ENCODE measurements at regions not wholly inside any gene's neighbourhood (a gene's known extent, or its start where the extent isn't known, plus 50 kb on each side); places are given as distances from the start of the nearest gene placed in this dataset.

GRCh38 chr13:66087269-66087710 is 1142.8 kb downstream of the PCDH9 start (continued):
- TF ChIP-seq, protein P1, sequence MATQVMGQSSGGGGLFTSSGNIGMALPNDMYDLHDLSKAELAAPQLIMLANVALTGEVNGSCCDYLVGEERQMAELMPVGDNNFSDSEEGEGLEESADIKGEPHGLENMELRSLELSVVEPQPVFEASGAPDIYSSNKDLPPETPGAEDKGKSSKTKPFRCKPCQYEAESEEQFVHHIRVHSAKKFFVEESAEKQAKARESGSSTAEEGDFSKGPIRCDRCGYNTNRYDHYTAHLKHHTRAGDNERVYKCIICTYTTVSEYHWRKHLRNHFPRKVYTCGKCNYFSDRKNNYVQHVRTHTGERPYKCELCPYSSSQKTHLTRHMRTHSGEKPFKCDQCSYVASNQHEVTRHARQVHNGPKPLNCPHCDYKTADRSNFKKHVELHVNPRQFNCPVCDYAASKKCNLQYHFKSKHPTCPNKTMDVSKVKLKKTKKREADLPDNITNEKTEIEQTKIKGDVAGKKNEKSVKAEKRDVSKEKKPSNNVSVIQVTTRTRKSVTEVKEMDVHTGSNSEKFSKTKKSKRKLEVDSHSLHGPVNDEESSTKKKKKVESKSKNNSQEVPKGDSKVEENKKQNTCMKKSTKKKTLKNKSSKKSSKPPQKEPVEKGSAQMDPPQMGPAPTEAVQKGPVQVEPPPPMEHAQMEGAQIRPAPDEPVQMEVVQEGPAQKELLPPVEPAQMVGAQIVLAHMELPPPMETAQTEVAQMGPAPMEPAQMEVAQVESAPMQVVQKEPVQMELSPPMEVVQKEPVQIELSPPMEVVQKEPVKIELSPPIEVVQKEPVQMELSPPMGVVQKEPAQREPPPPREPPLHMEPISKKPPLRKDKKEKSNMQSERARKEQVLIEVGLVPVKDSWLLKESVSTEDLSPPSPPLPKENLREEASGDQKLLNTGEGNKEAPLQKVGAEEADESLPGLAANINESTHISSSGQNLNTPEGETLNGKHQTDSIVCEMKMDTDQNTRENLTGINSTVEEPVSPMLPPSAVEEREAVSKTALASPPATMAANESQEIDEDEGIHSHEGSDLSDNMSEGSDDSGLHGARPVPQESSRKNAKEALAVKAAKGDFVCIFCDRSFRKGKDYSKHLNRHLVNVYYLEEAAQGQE (IDR thresholded peaks at IDR 0.05; ENCODE audit: unreplicated experiment), result no peak
- TF ChIP-seq EZH2 (IDR thresholded peaks at IDR 0.05; ENCODE audit: low read depth, unreplicated experiment) (no peak), EZH2phosphoT487 (IDR thresholded peaks at IDR 0.05; ENCODE audit: unreplicated experiment) (no peak)

DNA sequence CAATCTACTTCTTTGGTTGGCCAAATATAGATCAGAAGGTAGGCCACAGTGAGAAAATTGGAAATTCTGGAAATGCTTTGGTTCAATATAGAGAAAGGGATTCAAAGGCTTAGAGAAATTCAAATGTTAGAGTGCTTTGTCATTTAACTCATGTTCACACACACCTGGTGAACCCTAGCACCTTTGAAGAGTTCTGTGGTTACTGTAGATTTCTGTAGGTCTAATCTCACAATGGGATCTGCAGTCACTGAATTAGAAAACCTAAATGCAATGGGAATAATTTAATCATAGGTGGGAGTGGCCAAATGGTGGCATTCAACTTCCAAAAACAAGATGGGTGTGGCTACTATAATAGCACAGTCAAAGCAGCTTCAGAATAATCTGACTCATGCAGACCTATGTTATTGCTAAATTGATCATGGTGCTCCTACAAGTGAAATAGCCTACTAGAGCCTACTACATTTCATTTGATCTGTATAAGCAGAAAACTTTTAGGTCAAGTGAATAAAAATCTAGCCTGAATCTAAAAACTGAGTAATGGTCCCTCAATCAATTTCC is 1152.9 kb downstream of the PCDH9 start:
- Mint-ChIP-seq H3K27me3 (ENCODE audit: insufficient read depth, low read depth, poor library complexity) (no peaks in the 10 kb centered on the region), H3K4me1 (no peaks in the 10 kb centered on the region), H3K27ac (no peak overlapping the region), H3K4me3 (no peak overlapping the region), H3K9me3 (no peaks in the 10 kb centered on the region), H3K36me3 (ENCODE audit: low read depth) (no peaks in the 10 kb centered on the region)
- DNase-seq (ENCODE audit: low spot score) (no peak), ATAC-seq (no peak)
- H4K20me1 ChIP-seq (replicated peaks; ENCODE audit: insufficient read depth), result no peaks in the 10 kb centered on the region
- no peak overlapping the region for H3K4me3 ChIP-seq
- 0 out of 2 replicates have a peak, but pooled peaks cover 9% of the 10 kb centered on the region for H3K9me2 ChIP-seq (ENCODE audit: insufficient read depth)
- H3K79me2 ChIP-seq (replicated peaks; ENCODE audit: insufficient read depth), result no peaks in the 10 kb centered on the region
- H3K4me1 ChIP-seq (ENCODE audit: insufficient read depth), result no peaks in the 10 kb centered on the region
- no peak overlapping the region for H2AFZ ChIP-seq
- no peaks in the 10 kb centered on the region for H3F3A ChIP-seq (replicated peaks; ENCODE audit: low read depth)
- H3K27ac ChIP-seq (ENCODE audit: low read depth), result no peak overlapping the region
- no peaks in the 10 kb centered on the region for H3K36me3 ChIP-seq (ENCODE audit: insufficient read depth)
- H3K4me2 ChIP-seq, result no peak overlapping the region
- no peaks in the 10 kb centered on the region for H3K27me3 ChIP-seq (ENCODE audit: insufficient read depth)
- TF ChIP-seq POLR2AphosphoS5 (IDR thresholded peaks at IDR 0.05; ENCODE audit: low read depth) (no peak), ZNF331 (CRISPR knock-in tag; IDR thresholded peaks at IDR 0.05; ENCODE audit: low read depth) (no peak), STAT1 (IDR thresholded peaks at IDR 0.05; ENCODE audit: unreplicated experiment) (no peak), ETS1 (IDR thresholded peaks at IDR 0.05) (no peak), JUNB (IDR thresholded peaks at IDR 0.05; ENCODE audit: unreplicated experiment) (no peak), CTCF (conservative IDR thresholded peaks at IDR 0.05; ENCODE audit: low read depth in 2 of 2) (no peak), NANOG (IDR thresholded peaks at IDR 0.05; ENCODE audit: borderline replicate concordance) (no peak)
- TF ChIP-seq, protein P2, sequence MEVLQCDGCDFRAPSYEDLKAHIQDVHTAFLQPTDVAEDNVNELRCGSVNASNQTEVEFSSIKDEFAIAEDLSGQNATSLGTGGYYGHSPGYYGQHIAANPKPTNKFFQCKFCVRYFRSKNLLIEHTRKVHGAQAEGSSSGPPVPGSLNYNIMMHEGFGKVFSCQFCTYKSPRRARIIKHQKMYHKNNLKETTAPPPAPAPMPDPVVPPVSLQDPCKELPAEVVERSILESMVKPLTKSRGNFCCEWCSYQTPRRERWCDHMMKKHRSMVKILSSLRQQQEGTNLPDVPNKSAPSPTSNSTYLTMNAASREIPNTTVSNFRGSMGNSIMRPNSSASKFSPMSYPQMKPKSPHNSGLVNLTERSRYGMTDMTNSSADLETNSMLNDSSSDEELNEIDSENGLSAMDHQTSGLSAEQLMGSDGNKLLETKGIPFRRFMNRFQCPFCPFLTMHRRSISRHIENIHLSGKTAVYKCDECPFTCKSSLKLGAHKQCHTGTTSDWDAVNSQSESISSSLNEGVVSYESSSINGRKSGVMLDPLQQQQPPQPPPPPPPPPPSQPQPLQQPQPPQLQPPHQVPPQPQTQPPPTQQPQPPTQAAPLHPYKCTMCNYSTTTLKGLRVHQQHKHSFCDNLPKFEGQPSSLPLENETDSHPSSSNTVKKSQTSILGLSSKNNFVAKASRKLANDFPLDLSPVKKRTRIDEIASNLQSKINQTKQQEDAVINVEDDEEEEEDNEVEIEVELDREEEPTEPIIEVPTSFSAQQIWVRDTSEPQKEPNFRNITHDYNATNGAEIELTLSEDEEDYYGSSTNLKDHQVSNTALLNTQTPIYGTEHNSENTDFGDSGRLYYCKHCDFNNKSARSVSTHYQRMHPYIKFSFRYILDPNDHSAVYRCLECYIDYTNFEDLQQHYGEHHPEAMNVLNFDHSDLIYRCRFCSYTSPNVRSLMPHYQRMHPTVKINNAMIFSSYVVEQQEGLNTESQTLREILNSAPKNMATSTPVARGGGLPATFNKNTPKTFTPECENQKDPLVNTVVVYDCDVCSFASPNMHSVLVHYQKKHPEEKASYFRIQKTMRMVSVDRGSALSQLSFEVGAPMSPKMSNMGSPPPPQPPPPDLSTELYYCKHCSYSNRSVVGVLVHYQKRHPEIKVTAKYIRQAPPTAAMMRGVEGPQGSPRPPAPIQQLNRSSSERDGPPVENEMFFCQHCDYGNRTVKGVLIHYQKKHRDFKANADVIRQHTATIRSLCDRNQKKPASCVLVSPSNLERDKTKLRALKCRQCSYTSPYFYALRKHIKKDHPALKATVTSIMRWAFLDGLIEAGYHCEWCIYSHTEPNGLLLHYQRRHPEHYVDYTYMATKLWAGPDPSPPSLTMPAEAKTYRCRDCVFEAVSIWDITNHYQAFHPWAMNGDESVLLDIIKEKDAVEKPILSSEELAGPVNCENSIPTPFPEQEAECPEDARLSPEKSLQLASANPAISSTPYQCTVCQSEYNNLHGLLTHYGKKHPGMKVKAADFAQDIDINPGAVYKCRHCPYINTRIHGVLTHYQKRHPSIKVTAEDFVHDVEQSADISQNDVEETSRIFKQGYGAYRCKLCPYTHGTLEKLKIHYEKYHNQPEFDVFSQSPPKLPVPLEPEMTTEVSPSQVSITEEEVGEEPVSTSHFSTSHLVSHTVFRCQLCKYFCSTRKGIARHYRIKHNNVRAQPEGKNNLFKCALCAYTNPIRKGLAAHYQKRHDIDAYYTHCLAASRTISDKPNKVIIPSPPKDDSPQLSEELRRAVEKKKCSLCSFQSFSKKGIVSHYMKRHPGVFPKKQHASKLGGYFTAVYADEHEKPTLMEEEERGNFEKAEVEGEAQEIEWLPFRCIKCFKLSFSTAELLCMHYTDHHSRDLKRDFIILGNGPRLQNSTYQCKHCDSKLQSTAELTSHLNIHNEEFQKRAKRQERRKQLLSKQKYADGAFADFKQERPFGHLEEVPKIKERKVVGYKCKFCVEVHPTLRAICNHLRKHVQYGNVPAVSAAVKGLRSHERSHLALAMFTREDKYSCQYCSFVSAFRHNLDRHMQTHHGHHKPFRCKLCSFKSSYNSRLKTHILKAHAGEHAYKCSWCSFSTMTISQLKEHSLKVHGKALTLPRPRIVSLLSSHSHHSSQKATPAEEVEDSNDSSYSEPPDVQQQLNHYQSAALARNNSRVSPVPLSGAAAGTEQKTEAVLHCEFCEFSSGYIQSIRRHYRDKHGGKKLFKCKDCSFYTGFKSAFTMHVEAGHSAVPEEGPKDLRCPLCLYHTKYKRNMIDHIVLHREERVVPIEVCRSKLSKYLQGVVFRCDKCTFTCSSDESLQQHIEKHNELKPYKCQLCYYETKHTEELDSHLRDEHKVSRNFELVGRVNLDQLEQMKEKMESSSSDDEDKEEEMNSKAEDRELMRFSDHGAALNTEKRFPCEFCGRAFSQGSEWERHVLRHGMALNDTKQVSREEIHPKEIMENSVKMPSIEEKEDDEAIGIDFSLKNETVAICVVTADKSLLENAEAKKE (CRISPR knock-in tag; IDR thresholded peaks at IDR 0.05), result no peak

Data from GM23338 (cell line).